Testis (tissue), 2 donors: ENCODE measurements at regions not wholly inside any gene's neighbourhood (a gene's known extent, or its start where the extent isn't known, plus 50 kb on each side); places are given as distances from the start of the nearest gene placed in this dataset.
"Not testable (repeated sequence)": the region's sequence is repeated elsewhere in the genome, so short reads cannot be mapped to it uniquely, and the experiment has no call there.

Experiments
- DNase-seq: peaks from one replicate; pipeline ENCODE4 v3.0.0-alpha.2; 2019
- H3K27ac ChIP-seq, 2 donors: fragments of 200-600 bp; sonication (generic); one replicate each; pipeline ENCODE4 v1.5.1; 2019
- H3K27me3 ChIP-seq: fragments of 200-600 bp; sonication (generic); one replicate; pipeline ENCODE4 v1.5.1; 2019
- H3K36me3 ChIP-seq: fragments of 200-600 bp; sonication (generic); one replicate; pipeline ENCODE4 v1.5.1; 2017; ENCODE audit warnings: low read depth; ENCODE audit errors: missing control alignments
- H3K4me1 ChIP-seq: fragments of 200-600 bp; sonication (generic); one replicate; pipeline ENCODE4 v1.5.1; 2019
- H3K4me3 ChIP-seq, 2 donors: fragments of 200-600 bp; sonication (generic); one replicate each; pipeline ENCODE4 v1.5.1; 2017 to 2019
- H3K9me3 ChIP-seq: fragments of 200-600 bp; sonication (generic); one replicate; pipeline ENCODE4 v1.5.1; 2017
- POLR2A ChIP-seq: fragments of 450-650 bp; IDR thresholded peaks from one replicate; pipeline ENCODE4 v1.6.1; 2017; ENCODE audit warnings: antibody characterized with exemption, mild to moderate bottlenecking, moderate library complexity
- whole genome bisulfite sequencing, 2 donors: methylation state at CpG; one replicate each; pipeline ENCODE4 v1.1.5; 2018; 5-methylcytosine and 5-hydroxymethylcytosine counted together
- intact Hi-C: fragments of 100-400 bp; cut with DNase I; formaldehyde crosslinking; loops from one replicate; pipeline ENCODE4 v1.15.1; 2023; ENCODE audit warnings: low total_unique reads
- TF ChIP-seq, protein P1 (sequence below), 3 experiments: fragments of 450-650 bp in 2 of 3; fragments of 200-600 bp in 1 of 3; sonication (generic) in 1 of 3; IDR thresholded peaks; one replicate each; pipeline ENCODE4 v1.5.1; 2016 to 2019; ENCODE audit warnings: antibody characterized with exemption in 3 of 3, mild to moderate bottlenecking in 2 of 3, moderate library complexity in 1 of 3

DNA sequence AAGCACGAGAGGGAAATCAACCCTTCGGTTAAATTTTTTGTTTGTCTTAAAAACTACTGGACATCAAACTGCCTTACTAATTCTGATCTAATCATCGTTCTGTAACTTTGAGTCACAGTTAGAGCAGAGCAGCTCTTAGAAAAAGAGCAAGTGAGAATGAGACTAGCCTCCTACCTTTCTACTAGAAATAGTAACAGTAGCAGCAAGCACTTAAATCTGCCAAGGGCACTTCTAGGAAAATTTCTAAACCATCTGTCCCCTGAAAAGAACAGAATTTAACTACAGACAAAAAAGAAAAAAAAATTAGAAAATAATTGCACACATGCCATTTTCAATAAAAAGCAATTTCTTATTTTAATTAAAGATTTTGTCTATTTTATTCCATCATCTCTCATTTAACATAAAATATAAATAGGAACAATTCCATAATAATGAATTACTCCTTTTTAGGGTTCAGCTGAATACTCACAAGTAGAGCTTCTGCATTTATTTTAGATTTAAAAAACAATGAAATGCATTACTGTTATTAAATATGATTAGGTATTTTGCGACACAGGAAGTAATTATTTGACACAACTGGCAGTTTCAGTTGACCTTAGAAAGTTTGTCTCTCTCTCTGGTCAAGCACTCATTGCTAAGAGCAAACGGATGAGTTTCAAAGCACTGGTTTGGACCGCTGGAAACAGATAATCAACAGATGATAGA lies 250.8 kb upstream of the SOX9 start:
- DNase-seq, result no peak
- no peaks in the 10 kb centered on the region for H3K27me3 ChIP-seq
- intact Hi-C loops, result no loop called here
- TF ChIP-seq POLR2A, result no peak
- TF ChIP-seq, protein P1, sequence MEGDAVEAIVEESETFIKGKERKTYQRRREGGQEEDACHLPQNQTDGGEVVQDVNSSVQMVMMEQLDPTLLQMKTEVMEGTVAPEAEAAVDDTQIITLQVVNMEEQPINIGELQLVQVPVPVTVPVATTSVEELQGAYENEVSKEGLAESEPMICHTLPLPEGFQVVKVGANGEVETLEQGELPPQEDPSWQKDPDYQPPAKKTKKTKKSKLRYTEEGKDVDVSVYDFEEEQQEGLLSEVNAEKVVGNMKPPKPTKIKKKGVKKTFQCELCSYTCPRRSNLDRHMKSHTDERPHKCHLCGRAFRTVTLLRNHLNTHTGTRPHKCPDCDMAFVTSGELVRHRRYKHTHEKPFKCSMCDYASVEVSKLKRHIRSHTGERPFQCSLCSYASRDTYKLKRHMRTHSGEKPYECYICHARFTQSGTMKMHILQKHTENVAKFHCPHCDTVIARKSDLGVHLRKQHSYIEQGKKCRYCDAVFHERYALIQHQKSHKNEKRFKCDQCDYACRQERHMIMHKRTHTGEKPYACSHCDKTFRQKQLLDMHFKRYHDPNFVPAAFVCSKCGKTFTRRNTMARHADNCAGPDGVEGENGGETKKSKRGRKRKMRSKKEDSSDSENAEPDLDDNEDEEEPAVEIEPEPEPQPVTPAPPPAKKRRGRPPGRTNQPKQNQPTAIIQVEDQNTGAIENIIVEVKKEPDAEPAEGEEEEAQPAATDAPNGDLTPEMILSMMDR (IDR thresholded peaks at IDR 0.05), result no peak
- 67 to 74% methylated on average over 6 of the region's 6 CpGs for WGBS, 2 donors
- no peaks in the 10 kb centered on the region for H3K36me3 ChIP-seq
- no peak overlapping the region for H3K4me3 ChIP-seq
- no peak overlapping the region for H3K27ac ChIP-seq
- no peaks in the 10 kb centered on the region for H3K4me1 ChIP-seq
- H3K9me3 ChIP-seq, result no peaks in the 10 kb centered on the region

DNA sequence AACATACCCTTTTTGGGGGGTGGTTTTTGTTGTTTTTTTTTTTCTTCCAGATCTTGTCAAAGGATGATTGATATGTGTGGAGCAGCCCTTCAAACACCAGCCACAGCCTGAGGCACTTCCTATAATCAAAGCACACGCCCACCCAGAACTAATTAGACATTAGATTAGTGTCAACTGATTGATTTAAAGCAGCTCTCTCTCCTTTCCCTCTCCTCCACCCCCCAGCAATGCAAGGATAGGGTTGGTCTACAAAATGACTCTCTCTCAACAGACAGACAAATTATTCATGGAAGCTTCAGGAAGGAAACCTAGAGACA lies 250.3 kb upstream of the SOX9 start:
- no peaks in the 10 kb centered on the region for H3K9me3 ChIP-seq
- intact Hi-C loops, result no loop called here
- H3K4me1 ChIP-seq, result no peaks in the 10 kb centered on the region
- H3K36me3 ChIP-seq, result no peaks in the 10 kb centered on the region
- no peak for TF ChIP-seq POLR2A
- TF ChIP-seq, protein P1 (IDR thresholded peaks at IDR 0.05), result no peak
- no peaks in the 10 kb centered on the region for H3K27me3 ChIP-seq
- DNase-seq, result no peak
- H3K27ac ChIP-seq, result no peak overlapping the region
- 74 to 75% methylated on average over 1 of the region's 1 CpG for WGBS, 2 donors
- H3K4me3 ChIP-seq, result no peak overlapping the region

DNA sequence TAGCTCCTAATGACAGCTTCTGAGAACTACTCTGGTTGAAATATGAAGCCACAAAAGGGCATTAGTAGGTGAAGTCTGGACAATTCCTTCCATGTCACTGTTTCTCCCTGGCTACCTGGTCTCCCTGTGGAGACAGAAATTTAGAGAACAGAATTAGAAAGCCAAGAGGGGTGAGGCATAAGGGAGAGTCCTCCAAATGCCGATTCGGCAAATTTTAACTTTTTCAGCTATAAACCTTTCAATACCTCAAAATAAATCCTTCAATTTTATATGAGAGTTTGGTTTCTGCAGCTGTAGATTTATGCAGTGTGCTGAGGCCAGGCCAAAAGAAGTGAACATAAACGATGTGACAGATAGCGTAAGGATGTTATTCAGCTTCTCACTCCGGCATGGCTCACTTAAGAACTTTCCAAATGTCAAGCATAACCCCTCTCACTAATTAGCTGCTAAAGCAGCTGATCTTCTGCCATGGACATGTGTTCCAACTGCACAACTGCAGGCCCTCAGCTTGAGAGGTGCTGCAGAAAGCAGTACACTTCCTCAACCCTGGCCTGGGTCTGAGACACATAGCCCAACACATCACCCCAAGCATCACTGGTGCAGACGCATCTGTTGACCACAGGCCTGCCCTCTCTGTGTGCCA lies 247.9 kb upstream of the SOX9 start:
- H3K4me3 ChIP-seq, result no peak overlapping the region
- DNase-seq, result no peak
- no peaks in the 10 kb centered on the region for H3K36me3 ChIP-seq
- intact Hi-C loops, result no loop called here
- no peaks in the 10 kb centered on the region for H3K4me1 ChIP-seq
- WGBS, 2 donors, result 71 to 77% methylated on average over 5 to 6 of the region's 6 CpGs
- H3K9me3 ChIP-seq, result no peaks in the 10 kb centered on the region
- TF ChIP-seq, protein P1 (IDR thresholded peaks at IDR 0.05), result no peak
- TF ChIP-seq POLR2A, result no peak
- no peaks in the 10 kb centered on the region for H3K27me3 ChIP-seq
- H3K27ac ChIP-seq, result no peak overlapping the region

DNA sequence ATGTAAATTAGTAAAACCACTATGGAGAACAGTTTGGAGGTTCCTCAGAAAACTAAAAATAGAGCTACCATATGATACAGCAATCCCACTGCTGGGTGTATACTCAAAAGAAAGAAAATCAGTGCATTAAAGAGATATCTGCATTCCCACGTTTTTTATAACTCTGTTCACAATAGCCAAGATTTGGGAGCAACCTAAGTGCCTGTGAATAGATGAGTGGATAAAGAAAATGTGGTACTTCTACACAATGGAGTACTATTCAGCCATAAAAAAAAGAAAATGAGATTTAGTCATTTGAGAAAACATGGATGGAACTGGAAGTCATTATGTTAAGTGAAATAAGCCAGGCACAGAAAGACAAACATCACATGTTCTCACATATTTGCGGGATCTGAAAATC lies 246.0 kb upstream of the SOX9 start:
- H3K4me3 ChIP-seq, H3K36me3 ChIP-seq, H3K4me1 ChIP-seq, H3K27ac ChIP-seq, DNase-seq, intact Hi-C loops, H3K27me3 ChIP-seq, H3K9me3 ChIP-seq: not testable (repeated sequence)
- 75 to 78% methylated on average over 2 of the region's 2 CpGs for WGBS, 2 donors

DNA sequence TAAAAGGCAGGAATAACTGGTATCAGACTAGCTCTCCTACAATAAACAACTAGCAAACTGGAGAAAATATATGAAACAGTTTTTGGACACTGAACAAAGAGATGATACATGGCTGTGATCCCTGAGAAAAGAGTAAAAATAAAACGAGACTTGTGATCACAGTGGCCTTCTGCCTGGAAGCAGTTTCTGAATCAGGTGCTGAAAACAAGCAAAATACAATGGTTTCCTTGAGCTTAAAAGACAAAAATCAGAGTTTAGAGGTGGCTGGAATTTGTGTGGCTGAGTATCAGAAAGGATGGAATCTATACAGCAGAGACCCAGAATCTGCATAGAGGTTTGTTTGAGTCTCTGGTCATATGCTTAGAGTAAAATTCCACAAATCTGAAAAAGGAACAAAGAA lies 242.5 kb upstream of the SOX9 start:
- Histone ChIP-seq H3K4me3 (no peak overlapping the region), H3K36me3 (no peaks in the 10 kb centered on the region), H3K9me3 (no peaks in the 10 kb centered on the region), H3K27ac (no peak overlapping the region), H3K27me3 (no peaks in the 10 kb centered on the region), H3K4me1 (no peaks in the 10 kb centered on the region)
- 33 to 63% methylated on average over 1 of the region's 1 CpG for WGBS, 2 donors
- intact Hi-C loops, result no loop called here
- no peak for DNase-seq
- TF ChIP-seq POLR2A, result no peak
- TF ChIP-seq, protein P1 (IDR thresholded peaks at IDR 0.05), result no peak
